ENCODE measurements at regions not wholly inside any gene's neighbourhood (a gene's known extent, or its start where the extent isn't known, plus 50 kb on each side); places are given as distances from the start of the nearest gene placed in this dataset.

DNA sequence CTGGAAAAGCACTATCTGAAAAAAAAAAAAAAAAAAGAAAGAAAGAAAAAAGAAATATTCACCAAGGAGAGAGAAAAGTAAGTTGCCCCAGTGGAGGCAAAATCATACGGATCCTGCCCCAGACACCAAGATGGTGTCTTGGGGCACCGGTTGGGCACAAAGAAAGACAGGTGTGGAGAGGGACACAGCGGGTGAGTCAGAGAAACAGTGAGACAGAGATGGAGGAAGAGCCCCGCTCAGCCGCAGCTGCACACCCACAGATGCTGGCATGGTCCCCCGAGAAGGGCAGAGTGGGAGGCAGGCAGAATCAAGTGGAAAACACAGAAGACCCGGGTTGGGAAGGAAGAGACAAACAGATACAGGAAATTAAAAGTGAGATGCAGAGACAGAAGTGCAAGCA, 129.7 kb upstream of the SMAD3 start:
- WGBS, 3 donors, result 54 to 86% (median 65%) methylated on average over 7 of the region's 7 CpGs
- no peak overlapping the region for H3K27ac ChIP-seq (ENCODE audit: low read depth, low read length)

DNA sequence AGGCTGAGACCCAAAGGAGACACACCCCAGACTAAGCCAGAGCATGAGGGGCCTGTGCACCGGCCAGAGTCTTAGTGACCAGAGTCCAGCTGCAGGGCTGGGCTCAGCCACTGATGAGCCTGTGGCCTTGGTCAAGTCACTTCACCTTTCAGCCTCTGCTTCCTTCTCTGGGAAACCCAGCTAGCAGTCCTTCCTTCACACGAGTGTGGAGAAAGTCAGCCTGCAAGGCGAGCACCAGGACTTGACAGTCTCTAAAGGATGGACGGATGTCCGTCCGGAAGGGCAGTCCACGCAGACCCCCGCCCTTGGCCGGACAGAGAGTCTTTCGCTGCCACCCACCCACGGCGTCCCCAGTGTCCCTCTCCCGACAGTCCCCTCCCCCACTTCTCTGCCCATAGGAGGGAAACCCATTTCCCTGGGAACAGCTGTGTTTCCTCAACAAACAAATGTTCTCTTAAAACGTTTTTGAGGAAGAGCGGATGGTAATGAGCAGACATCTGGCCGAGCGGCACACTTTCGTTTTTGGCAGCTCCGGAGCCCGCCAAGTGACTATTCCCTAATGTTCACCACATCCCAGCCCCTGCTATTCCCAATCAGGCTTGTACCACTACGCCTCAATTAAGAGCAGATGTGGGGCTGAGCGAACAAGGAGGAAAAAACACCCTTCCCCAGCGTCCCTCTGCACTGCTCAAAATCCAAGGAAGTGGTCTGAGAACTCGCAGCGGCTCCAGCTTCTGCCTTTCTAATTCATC, 129.1 kb upstream of the SMAD3 start:
- no peak overlapping the region for H3K27ac ChIP-seq (ENCODE audit: low read depth, low read length)
- WGBS, 3 donors, result 36 to 60% (median 42%) methylated on average over 25 of the region's 25 CpGs

DNA sequence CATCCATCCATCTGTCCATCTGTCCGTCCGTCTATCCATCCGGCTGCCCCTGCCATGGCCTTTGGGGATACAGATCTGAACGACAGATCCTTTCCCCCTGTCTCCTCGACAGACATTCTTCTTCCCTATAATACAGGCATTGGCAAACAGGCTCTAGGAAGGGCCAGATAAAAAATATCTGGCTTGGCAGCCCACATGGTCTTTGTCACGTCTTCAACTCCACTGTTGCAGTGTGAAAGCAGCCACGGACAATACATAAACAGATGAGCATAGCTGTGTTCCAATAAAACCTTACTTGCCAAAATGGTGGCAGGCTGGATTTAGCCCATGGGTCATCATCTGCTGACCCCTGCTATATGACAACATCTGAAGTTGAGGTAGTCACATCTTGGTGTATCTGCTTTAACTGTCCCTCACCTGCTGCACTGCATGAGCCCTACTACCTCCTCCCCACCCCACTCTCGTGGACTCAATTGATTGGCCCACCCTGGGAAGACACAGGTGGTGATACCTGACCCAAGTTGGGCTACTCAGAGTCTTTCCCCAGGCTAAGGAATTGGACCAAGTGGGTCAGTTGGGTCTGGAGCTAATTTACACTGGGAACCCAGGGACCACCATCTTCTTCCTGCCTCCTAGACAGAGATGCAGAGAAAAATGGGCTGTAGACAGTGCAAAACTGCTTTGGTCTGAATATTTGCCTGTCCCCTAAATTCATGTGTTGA, 128.4 kb upstream of the SMAD3 start:
- 48 to 65% (median 52%) methylated on average over 8 of the region's 8 CpGs for WGBS, 3 donors
- H3K27ac ChIP-seq (ENCODE audit: low read depth, low read length), result no peak overlapping the region

- WGBS, 3 donors, result 95 to 99% (median 98%) methylated on average over 3 of the region's 3 CpGs
These were observed 127.8 kb upstream of the SMAD3 start for GRCh38 chr15:66937588-66937987.

GRCh38 chr15:66938114-66938830, 127.1 kb upstream of the SMAD3 start:
- H3K27ac ChIP-seq (ENCODE audit: low read depth, low read length), result no peak overlapping the region
- 76 to 83% (median 77%) methylated on average over 3 of the region's 3 CpGs for WGBS, 3 donors

More at GRCh38 chr15:66937588-66937987, 127.8 kb upstream of the SMAD3 start:
- H3K27ac ChIP-seq (ENCODE audit: low read depth, low read length), result no peak overlapping the region

DNA sequence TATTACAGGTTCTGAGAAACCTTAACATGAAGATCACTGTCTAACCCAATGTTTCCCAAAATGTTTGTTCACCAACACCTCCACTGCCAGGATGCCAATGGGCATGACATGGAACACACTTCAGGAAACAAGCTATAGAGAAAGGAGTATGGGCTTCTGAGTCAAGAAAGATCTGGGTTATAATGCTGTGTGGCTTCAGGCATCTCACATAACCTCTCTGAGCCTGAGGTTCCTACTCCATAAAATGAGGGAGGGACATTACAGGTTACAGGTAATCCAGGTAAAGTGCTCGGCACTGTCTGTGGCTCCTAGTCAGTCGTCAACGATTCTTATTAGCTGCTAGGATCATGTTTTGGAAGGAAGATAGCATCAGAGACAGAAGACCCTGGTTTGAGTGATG, 126.4 kb upstream of the SMAD3 start:
- WGBS, 3 donors, result 93 to 97% (median 96%) methylated on average over 3 of the region's 3 CpGs
- H3K27ac ChIP-seq (ENCODE audit: low read depth, low read length), result no peak overlapping the region

- 88 to 96% (median 95%) methylated on average over 8 of the region's 8 CpGs for WGBS, 3 donors
- H3K27ac ChIP-seq (ENCODE audit: low read depth, low read length), result no peak overlapping the region
These were observed 125.9 kb upstream of the SMAD3 start for GRCh38 chr15:66939451-66940023.

DNA sequence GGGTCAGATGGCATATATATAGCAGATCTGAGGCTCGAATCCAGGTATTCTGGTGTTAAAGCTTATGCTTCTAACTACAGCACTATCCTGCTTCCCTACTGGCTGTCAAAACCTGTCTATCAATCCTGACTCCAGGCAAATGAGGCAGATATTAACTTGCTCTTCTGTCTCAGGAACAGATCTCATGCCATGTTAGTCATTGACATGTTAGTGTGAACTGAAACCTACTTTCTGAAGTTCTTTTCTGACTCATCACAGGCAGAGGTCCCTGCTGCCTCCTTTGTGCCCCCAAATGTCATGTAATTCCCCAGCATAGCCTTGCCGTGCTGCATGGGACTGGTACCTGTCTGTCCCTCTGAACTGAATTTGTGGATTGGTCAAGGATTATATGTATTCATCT, 125.0 kb upstream of the SMAD3 start:
- WGBS, 3 donors, result 82 to 88% (median 84%) methylated on average over 2 of the region's 2 CpGs
- H3K27ac ChIP-seq (ENCODE audit: low read depth, low read length), result no peak overlapping the region

- WGBS, 3 donors, result 46 to 78% (median 57%) methylated on average over 16 of the region's 16 CpGs
- H3K27ac ChIP-seq (ENCODE audit: low read depth, low read length), result no peak overlapping the region
These were observed 124.2 kb upstream of the SMAD3 start for GRCh38 chr15:66941108-66941711.

GRCh38 chr15:66941791-66942190, 123.6 kb upstream of the SMAD3 start:
- no peak overlapping the region for H3K27ac ChIP-seq (ENCODE audit: low read depth, low read length)
- 75 to 97% (median 86%) methylated on average over 3 of the region's 3 CpGs for WGBS, 3 donors

- 95 to 97% (median 97%) methylated on average over 11 of the region's 11 CpGs for WGBS, 3 donors
- H3K27ac ChIP-seq (ENCODE audit: low read depth, low read length), result no peak overlapping the region
These were observed 122.6 kb upstream of the SMAD3 start for GRCh38 chr15:66942649-66943390.

GRCh38 chr15:66943456-66944095, 121.8 kb upstream of the SMAD3 start:
- 78 to 88% (median 80%) methylated on average over 9 to 10 of the region's 10 CpGs for WGBS, 3 donors
- H3K27ac ChIP-seq (ENCODE audit: low read depth, low read length), result no peak overlapping the region

- 91 to 93% (median 93%) methylated on average over 14 of the region's 14 CpGs for WGBS, 3 donors
- H3K27ac ChIP-seq (ENCODE audit: low read depth, low read length), result no peak overlapping the region
These were observed 121.3 kb upstream of the SMAD3 start for GRCh38 chr15:66944121-66944520.

DNA sequence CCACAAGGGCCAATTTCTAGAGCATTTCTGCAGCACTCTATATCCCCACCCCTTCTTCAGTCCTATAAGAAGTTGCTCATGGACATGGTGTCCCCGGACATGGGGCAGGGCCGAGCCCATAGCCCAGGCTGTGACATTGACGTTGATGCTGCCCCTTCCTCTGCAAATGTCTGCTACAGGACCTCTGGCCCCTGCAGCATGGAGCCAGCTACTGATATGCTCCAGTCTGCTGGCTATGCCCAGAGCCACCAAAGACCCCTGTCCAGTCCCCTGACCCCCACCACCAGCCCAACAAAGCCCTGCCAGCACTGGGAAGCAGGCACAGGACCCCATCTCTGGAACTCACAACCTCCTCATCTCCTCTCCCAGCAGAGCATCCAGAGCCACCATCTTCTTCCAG, 120.1 kb upstream of the SMAD3 start:
- 91 to 100% (median 94%) methylated on average over 3 of the region's 3 CpGs for WGBS, 3 donors
- H3K27ac ChIP-seq (ENCODE audit: low read depth, low read length), result no peak overlapping the region

DNA sequence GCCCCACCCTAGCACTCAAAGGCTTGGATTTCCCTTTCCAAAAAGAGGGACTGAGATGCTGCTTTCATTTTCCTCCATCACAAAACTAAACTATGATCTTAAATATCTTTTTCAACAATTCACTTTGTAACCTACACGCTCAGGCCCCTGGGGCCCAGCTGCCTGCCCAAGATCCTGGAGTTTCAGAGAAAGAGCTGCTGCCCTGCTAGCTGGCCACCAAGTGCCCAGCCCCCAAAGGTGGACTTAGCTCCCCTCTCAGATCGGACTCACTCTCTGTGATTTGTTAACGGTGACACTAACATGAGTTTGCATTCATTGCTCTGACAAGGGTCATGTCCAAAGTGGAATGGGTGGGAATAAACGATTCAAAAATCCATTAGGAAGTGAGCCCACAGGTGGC, 119.6 kb upstream of the SMAD3 start:
- WGBS, 3 donors, result 66 to 74% (median 73%) methylated on average over 4 of the region's 4 CpGs
- H3K27ac ChIP-seq (ENCODE audit: low read depth, low read length), result no peak overlapping the region

GRCh38 chr15:66946578-66947164, 118.7 kb upstream of the SMAD3 start:
- H3K27ac ChIP-seq (ENCODE audit: low read depth, low read length), result no peak overlapping the region
- 31 to 34% (median 32%) methylated on average over 12 of the region's 12 CpGs for WGBS, 3 donors

- 81 to 84% (median 82%) methylated on average over 12 of the region's 12 CpGs for WGBS, 3 donors
These were observed 117.9 kb upstream of the SMAD3 start for GRCh38 chr15:66947471-66947870.

More at GRCh38 chr15:66947471-66947870, 117.9 kb upstream of the SMAD3 start:
- no peak overlapping the region for H3K27ac ChIP-seq (ENCODE audit: low read depth, low read length)
